K562 (cell line): ENCODE measurements at regions not wholly inside any gene's neighbourhood (a gene's known extent, or its start where the extent isn't known, plus 50 kb on each side); places are given as distances from the start of the nearest gene placed in this dataset.

Experiments
- ATAC-seq: fragments of 200-7000 bp; cut with Tn5 transposase; 3 replicates; pipeline ENCODE4 v1.9.1; 2020; ENCODE audit warnings: moderate library complexity
- BruUV-seq: library from RNA; stranded (reverse); fragments of 400-500 nt; replicated peaks from 2 replicates; lab custom pipeline; 2021; lab: Mats Ljungman, UMichigan
- CTCF ChIA-PET: fragments of 300-600 bp; formaldehyde crosslinking; extraction: SDS; loops from one replicate; lab custom pipeline; 2021; ENCODE audit warnings: low intra/inter-chr PET ratio; lab: Yijun Ruan, JAX
- POLR2A ChIA-PET: fragments of 300-600, 350-650 bp; sonication (Branson Sonifier 250); formaldehyde crosslinking; extraction: SDS; loops from one replicate; lab custom pipeline; 2021; ENCODE audit warnings: antibody characterized with exemption, inconsistent platforms; lab: Yijun Ruan, JAX
- DNase-seq, 4 experiments: peaks; one replicate each; pipeline versions ENCODE4 v3.0.0 to v3.0.0-alpha.2; 2011 to 2018; ENCODE audit warnings: low spot score in 3 of 4, mixed read lengths in 3 of 4; ENCODE audit errors: extremely low read depth in 1 of 4
- FAIRE-seq: peaks from 2 replicates; lab custom pipeline; 2011; peaks lifted over from hg19 to GRCh38; lab: Jason Lieb, UNC
- H2AFZ ChIP-seq: 2 replicates; pipeline ENCODE4 v1.6.0; 2011; ENCODE audit warnings: low read depth, low read length, control low read depth, inconsistent platforms
- H3K27ac ChIP-seq: fragments of 200-600 bp; 3 replicates; pipeline ENCODE4 v1.8.0; 2011; ENCODE audit warnings: low read depth, mild to moderate bottlenecking, control low read depth, inconsistent platforms, low read length, moderate library complexity, mixed read lengths; ENCODE audit errors: extremely low read depth
- H3K27me3 ChIP-seq, 2 experiments: fragments of 300-600 bp in 1 of 2; 2 replicates in 1 of 2; 3 replicates in 1 of 2; pipeline versions ENCODE4 v1.6.0 to v1.8.0; 2011; ENCODE audit warnings: inconsistent platforms in 2 of 2, low read length in 2 of 2, mild to moderate bottlenecking in 1 of 2, mixed read lengths in 1 of 2, moderate library complexity in 1 of 2; ENCODE audit not compliant: control insufficient read depth in 2 of 2, insufficient read depth in 2 of 2
- H3K36me3 ChIP-seq: fragments of 300-600 bp; 3 replicates; pipeline ENCODE4 v1.8.0; 2011; ENCODE audit warnings: mild to moderate bottlenecking, low read length, inconsistent platforms; ENCODE audit not compliant: control insufficient read depth, insufficient read depth
- H3K4me1 ChIP-seq, 2 experiments: fragments of 200-600 bp in 1 of 2; replicated peaks in 1 of 2; 2 replicates in 1 of 2; 3 replicates in 1 of 2; pipeline versions ENCODE4 v1.5.1 to v1.8.0; 2011; ENCODE audit warnings: inconsistent platforms in 2 of 2, low read length in 2 of 2, mild to moderate bottlenecking in 1 of 2, mixed read lengths in 1 of 2, moderate library complexity in 1 of 2; ENCODE audit not compliant: control insufficient read depth in 2 of 2, insufficient read depth in 2 of 2
- H3K4me2 ChIP-seq: 2 replicates; pipeline ENCODE4 v1.6.1; 2011; ENCODE audit warnings: low read length, control low read depth, inconsistent platforms, mixed read lengths; ENCODE audit not compliant: insufficient read depth
- H3K4me3 ChIP-seq: fragments of 200-600 bp; sonication (generic), shearing (Covaris generic); 2 replicates; pipeline ENCODE4 v1.5.1; 2016; ENCODE audit warnings: control low read depth, inconsistent platforms
- H3K79me2 ChIP-seq: fragments of 200-600 bp; 3 replicates; pipeline ENCODE4 v1.8.0; 2011; ENCODE audit warnings: low read length, inconsistent platforms; ENCODE audit not compliant: control insufficient read depth, insufficient read depth
- H3K9ac ChIP-seq, 2 experiments: 2 replicates each; pipeline versions ENCODE4 v1.6.0 to v1.6.1; 2011; ENCODE audit warnings: low read depth in 2 of 2, low read length in 2 of 2, control low read depth in 1 of 2, inconsistent platforms in 1 of 2, mild to moderate bottlenecking in 1 of 2, mixed read lengths in 1 of 2; ENCODE audit not compliant: insufficient read depth in 1 of 2
- H3K9me1 ChIP-seq: one replicate; pipeline ENCODE4 v1.6.0; 2011; ENCODE audit warnings: inconsistent platforms, mild to moderate bottlenecking, low read length, moderate library complexity; ENCODE audit not compliant: control insufficient read depth, insufficient read depth
- H3K9me3 ChIP-seq: replicated peaks from 2 replicates; pipeline ENCODE4 v1.5.1; 2011; ENCODE audit warnings: low read depth, low read length, inconsistent platforms; ENCODE audit not compliant: control insufficient read depth, insufficient read depth
- H4K20me1 ChIP-seq: replicated peaks from 2 replicates; pipeline ENCODE4 v1.6.1; 2011; ENCODE audit warnings: low read length, inconsistent platforms, mixed read lengths; ENCODE audit not compliant: control insufficient read depth, insufficient read depth
- ARID3B ChIP-seq: fragments of 250-450 bp; sonication (Bioruptor Pico); IDR thresholded peaks from 2 replicates; pipeline ENCODE4 v1.4.0; 2020; ENCODE audit warnings: borderline replicate concordance
- BRF1 ChIP-seq: IDR thresholded peaks from 3 replicates; pipeline ENCODE4 v1.6.1; 2011; ENCODE audit warnings: borderline replicate concordance, mild to moderate bottlenecking; ENCODE audit not compliant: insufficient read length; ENCODE audit errors: extremely low read depth
- DACH1 ChIP-seq: fragments of 450-650 bp; IDR thresholded peaks from 2 replicates; pipeline ENCODE4 v1.6.1; 2018; ENCODE audit not compliant: partially characterized antibody
- GTF2E2 ChIP-seq: fragments of 200-800 bp; sonication (Bioruptor generic); IDR thresholded peaks from 2 replicates; pipeline ENCODE4 v1.6.1; 2016; ENCODE audit warnings: missing genetic modification characterization, missing compliant biosample characterization
- HDAC8 ChIP-seq: fragments of 450-650 bp; IDR thresholded peaks from 2 replicates; pipeline ENCODE4 v1.6.1; 2016; ENCODE audit warnings: mild to moderate bottlenecking, missing genetic modification characterization, moderate library complexity, missing compliant biosample characterization
- HINFP ChIP-seq: fragments of 450-650 bp; conservative IDR thresholded peaks from 2 replicates; pipeline ENCODE4 v1.6.1; 2016; ENCODE audit warnings: missing genetic modification characterization, low read depth, mild to moderate bottlenecking, control low read depth, missing compliant biosample characterization
- MCM2 ChIP-seq: fragments of 450-650 bp; IDR thresholded peaks from 2 replicates; pipeline ENCODE4 v1.6.1; 2017; ENCODE audit warnings: low read depth, mild to moderate bottlenecking
- MEIS2 ChIP-seq: fragments of 450-650 bp; IDR thresholded peaks from 2 replicates; pipeline ENCODE4 v1.6.1; 2014; ENCODE audit warnings: mild to moderate bottlenecking; ENCODE audit not compliant: partially characterized antibody
- NBN ChIP-seq: fragments of 450-650 bp; IDR thresholded peaks from 2 replicates; pipeline ENCODE4 v1.6.1; 2016; ENCODE audit warnings: low read depth, mild to moderate bottlenecking
- PATZ1 ChIP-seq: fragments of 250-450 bp; sonication (Bioruptor Pico); IDR thresholded peaks from 2 replicates; pipeline ENCODE4 v1.5.0; 2020; ENCODE audit warnings: mild to moderate bottlenecking, borderline replicate concordance
- SMARCC2 ChIP-seq: fragments of 450-650 bp; IDR thresholded peaks from 2 replicates; pipeline ENCODE4 v1.6.1; 2017; ENCODE audit warnings: antibody characterized with exemption, moderate library complexity, mild to moderate bottlenecking, low read depth
- ZBED1 ChIP-seq: IDR thresholded peaks from 2 replicates; pipeline ENCODE4 v1.6.1; 2014
- ZNF324 ChIP-seq: fragments of 250-450 bp; sonication (Bioruptor Pico); IDR thresholded peaks from 2 replicates; pipeline ENCODE4 v1.4.0; 2020; ENCODE audit warnings: mild to moderate bottlenecking
- ZNF444 ChIP-seq: fragments of 250-450 bp; sonication (Bioruptor Pico); IDR thresholded peaks from 2 replicates; pipeline ENCODE4 v1.4.0; 2020; ENCODE audit warnings: mild to moderate bottlenecking, moderate library complexity
- ZNF507 ChIP-seq: conservative IDR thresholded peaks from 2 replicates; pipeline ENCODE4 v1.6.1; 2017; ENCODE audit warnings: missing genetic modification characterization, missing compliant biosample characterization
- ZNF699 ChIP-seq: fragments of 250-450 bp; sonication (Bioruptor Pico); IDR thresholded peaks from 2 replicates; pipeline ENCODE4 v1.8.0; 2021; ENCODE audit warnings: mild to moderate bottlenecking, moderate library complexity; ENCODE audit not compliant: insufficient replicate concordance
- in situ Hi-C: fragments of 300-500 bp; cut with MboI; formaldehyde crosslinking; loops from 4 replicates; pipeline ENCODE4 v1.15.0; 2018; ENCODE audit warnings: inconsistent platforms, mixed read lengths
- intact Hi-C: fragments of 100-400 bp; cut with micrococcal nuclease; formaldehyde crosslinking; loops from 2 replicates; pipeline ENCODE4 v1.14.2; 2022

GRCh38 chr22:27350306-27350705 lies 451.2 kb downstream of the MN1 start:
- Histone ChIP-seq H3K27ac (no peak overlapping the region), H3K9me3 (no peaks in the 10 kb centered on the region), H3K4me3 (no peak overlapping the region), H3K36me3 (no peaks in the 10 kb centered on the region), H3K9ac (no peak overlapping the region), H3K79me2 (no peaks in the 10 kb centered on the region), H4K20me1 (no peaks in the 10 kb centered on the region), H3K27me3 (no peaks in the 10 kb centered on the region), H3K4me2 (no peak overlapping the region), H3K9me1 (no peaks in the 10 kb centered on the region), H3K4me1 (no peaks in the 10 kb centered on the region), H2AFZ (no peak overlapping the region)
- BruUV-seq = no TSS peak
- ATAC-seq = no peak
- DNase-seq = no peak
- TF ChIP-seq HDAC8 (tag) (no peak), ZNF699 (CRISPR knock-in tag) (no peak), ZNF444 (CRISPR knock-in tag) (no peak), NBN (no peak), ZNF507 (no peak), PATZ1 (CRISPR knock-in tag) (no peak), MCM2 (no peak), HINFP (tag) (no peak), ZBED1 (no peak), DACH1 (no peak), SMARCC2 (no peak), ZNF324 (CRISPR knock-in tag) (no peak), BRF1 (no peak), GTF2E2 (tag) (no peak), ARID3B (no peak), MEIS2 (no peak)
- ChIA-PET POLR2A (interaction anchor here (0.6 kb wide), 1 partner anchor 1917 kb away, joined by 3 read pairs; the partner anchor contains the start of gene RHBDD3), CTCF (no interaction called here)
- intact Hi-C loops = no loop called here
- in situ Hi-C loops = no loop called here
- no peak for FAIRE-seq
